SK-N-SH (cell line): ENCODE measurements at regions not wholly inside any gene's neighbourhood (a gene's known extent, or its start where the extent isn't known, plus 50 kb on each side); places are given as distances from the start of the nearest gene placed in this dataset.
A peak's percentile ranks its signal among the peaks of the same experiment; 100 is the strongest.

Source experiments
- CTCF ChIA-PET: fragments of 300-600, 350-600 bp; formaldehyde crosslinking; extraction: SDS; loops from one replicate; lab custom pipeline; 2021; lab: Yijun Ruan, JAX
- POLR2A ChIA-PET: fragments of 350-600 bp; sonication (Branson Sonifier 250); formaldehyde crosslinking; extraction: SDS; loops from one replicate; lab custom pipeline; 2020; ENCODE audit warnings: antibody characterized with exemption, inconsistent platforms; lab: Yijun Ruan, JAX
- DNase-seq: peaks from one replicate; pipeline ENCODE4 v3.0.0; 2012
- H2AFZ ChIP-seq: fragments of 200-600 bp; sonication (generic); 2 replicates; pipeline ENCODE4 v1.8.1; 2016; ENCODE audit warnings: antibody characterized with exemption, mild to moderate bottlenecking, low read depth
- H3F3A ChIP-seq: fragments of 200-600 bp; sonication (generic); replicated peaks from 2 replicates; pipeline ENCODE3; 2016; ENCODE audit warnings: antibody characterized with exemption, mild to moderate bottlenecking; ENCODE audit not compliant: insufficient read depth
- H3K27ac ChIP-seq, 2 experiments: fragments of 200-500 bp in 1 of 2; fragments of 200-600 bp in 1 of 2; sonication (Bioruptor generic) in 1 of 2; sonication (generic), shearing (Covaris generic) in 1 of 2; 2 replicates each; pipeline versions ENCODE4 v1.5.1 to v1.6.1; 2014 to 2016; ENCODE audit warnings: low read depth in 2 of 2, inconsistent platforms in 1 of 2, low read length in 1 of 2, mild to moderate bottlenecking in 1 of 2, mixed read lengths in 1 of 2
- H3K27me3 ChIP-seq: fragments of 200-600 bp; sonication (generic), shearing (Covaris generic); 2 replicates; pipeline ENCODE4 v1.6.1; 2016; ENCODE audit warnings: mixed run types; ENCODE audit not compliant: insufficient read depth
- H3K36me3 ChIP-seq, 2 experiments: fragments of 200-500 bp in 1 of 2; fragments of 200-600 bp in 1 of 2; sonication (Bioruptor generic) in 1 of 2; sonication (generic) in 1 of 2; replicated peaks in 1 of 2; 2 replicates each; pipeline versions ENCODE3 to v1.5.1; 2014 to 2016; ENCODE audit warnings: low read length in 1 of 2, mild to moderate bottlenecking in 1 of 2; ENCODE audit not compliant: insufficient read depth in 2 of 2, control insufficient read depth in 1 of 2
- H3K4me1 ChIP-seq, 2 experiments: fragments of 200-500 bp in 1 of 2; fragments of 200-600 bp in 1 of 2; sonication (Bioruptor generic) in 1 of 2; sonication (generic), shearing (Covaris generic) in 1 of 2; 2 replicates each; pipeline versions ENCODE4 v1.5.1 to v1.6.1; 2014 to 2016; ENCODE audit warnings: low read depth in 1 of 2, low read length in 1 of 2, mixed run types in 1 of 2; ENCODE audit not compliant: insufficient read depth in 2 of 2, control insufficient read depth in 1 of 2
- H3K4me2 ChIP-seq: fragments of 200-600 bp; sonication (generic), shearing (Covaris generic); 2 replicates; pipeline ENCODE4 v1.6.1; 2017; ENCODE audit warnings: mixed run types
- H3K4me3 ChIP-seq, 2 experiments: fragments of 200-500 bp in 1 of 2; fragments of 200-600 bp in 1 of 2; sonication (Bioruptor generic) in 1 of 2; sonication (generic), shearing (Covaris generic) in 1 of 2; 2 replicates each; pipeline versions ENCODE4 v1.5.1 to v1.8.1; 2014 to 2016; ENCODE audit warnings: low read depth in 2 of 2, inconsistent platforms in 1 of 2, low read length in 1 of 2, mild to moderate bottlenecking in 1 of 2, mixed read lengths in 1 of 2, moderate library complexity in 1 of 2
- H3K79me2 ChIP-seq: fragments of 200-600 bp; sonication (generic); 2 replicates; pipeline ENCODE4 v1.8.1; 2017; ENCODE audit warnings: mild to moderate bottlenecking; ENCODE audit not compliant: insufficient read depth
- H3K9ac ChIP-seq: fragments of 200-600 bp; sonication (generic); 2 replicates; pipeline ENCODE4 v1.6.1; 2017; ENCODE audit warnings: mixed run types
- H3K9me2 ChIP-seq: fragments of 200-600 bp; sonication (generic); 2 replicates; pipeline ENCODE4 v1.6.1; 2017; ENCODE audit warnings: mixed run types
- H3K9me3 ChIP-seq: fragments of 200-600 bp; sonication (generic); 2 replicates; pipeline ENCODE4 v1.6.1; 2017; ENCODE audit warnings: mixed run types, mild to moderate bottlenecking, moderate library complexity
- H4K20me1 ChIP-seq: fragments of 200-600 bp; sonication (generic); 2 replicates; pipeline ENCODE4 v1.6.1; 2017; ENCODE audit warnings: mild to moderate bottlenecking, mixed run types; ENCODE audit not compliant: insufficient read depth
- CHD2 ChIP-seq: fragments of 150-350 bp; IDR thresholded peaks from 2 replicates; pipeline ENCODE4 v1.6.1; 2018; ENCODE audit warnings: low read length; ENCODE audit not compliant: partially characterized antibody
- ELF1 ChIP-seq: IDR thresholded peaks from 2 replicates; pipeline ENCODE4 v1.4.0; 2012
- FOXJ3 ChIP-seq: sonication (generic); formaldehyde crosslinking; IDR thresholded peaks from 2 replicates; pipeline ENCODE4 v1.5.1; 2020; ENCODE audit warnings: mild to moderate bottlenecking, missing genetic modification reagents
- GATA2 ChIP-seq: sonication (generic); formaldehyde crosslinking; IDR thresholded peaks from 2 replicates; pipeline ENCODE4 v1.5.0; 2020; ENCODE audit warnings: mild to moderate bottlenecking, missing genetic modification reagents
- JUND ChIP-seq: IDR thresholded peaks from 2 replicates; pipeline ENCODE4 v1.4.0; 2012
- MEF2A ChIP-seq: IDR thresholded peaks from 2 replicates; pipeline ENCODE4 v1.4.0; 2012; ENCODE audit warnings: low read depth, borderline replicate concordance
- NFIC ChIP-seq: IDR thresholded peaks from 2 replicates; pipeline ENCODE4 v1.4.0; 2012; ENCODE audit warnings: borderline replicate concordance
- NRF1 ChIP-seq: IDR thresholded peaks from 2 replicates; pipeline ENCODE4 v1.6.1; 2012; ENCODE audit warnings: low read depth, mild to moderate bottlenecking, low read length
- RAD21 ChIP-seq: IDR thresholded peaks from 2 replicates; pipeline ENCODE4 v1.6.1; 2012; ENCODE audit warnings: mild to moderate bottlenecking, low read length
- RFX5 ChIP-seq: IDR thresholded peaks from 2 replicates; pipeline ENCODE4 v1.6.1; 2012; ENCODE audit warnings: mild to moderate bottlenecking, improper control_type of control experiment, low read length
- RXRA ChIP-seq: IDR thresholded peaks from 2 replicates; pipeline ENCODE4 v1.4.0; 2012; ENCODE audit warnings: low read depth, mild to moderate bottlenecking, borderline replicate concordance
- TAF1 ChIP-seq: IDR thresholded peaks from 2 replicates; pipeline ENCODE4 v1.6.1; 2012; ENCODE audit warnings: low read depth, mild to moderate bottlenecking, low read length, moderate library complexity, borderline replicate concordance
- TCF12 ChIP-seq: IDR thresholded peaks from 2 replicates; pipeline ENCODE4 v1.4.0; 2012
- TEAD4 ChIP-seq: IDR thresholded peaks from 2 replicates; pipeline ENCODE4 v1.4.0; 2012; ENCODE audit warnings: mild to moderate bottlenecking, borderline replicate concordance; ENCODE audit not compliant: insufficient read depth
- YY1 ChIP-seq: IDR thresholded peaks from 2 replicates; pipeline ENCODE4 v1.4.0; 2012; ENCODE audit warnings: low read depth, mild to moderate bottlenecking
- WGBS: methylation state at CpG from one replicate; pipeline ENCODE4 v1.1.6; 2017; ENCODE audit warnings: low lambda C conversion rate; 5-methylcytosine and 5-hydroxymethylcytosine counted together
- TF ChIP-seq, protein P1 (sequence below): fragments of 200-600 bp; sonication (generic); IDR thresholded peaks from 2 replicates; pipeline ENCODE4 v1.6.1; 2017; ENCODE audit warnings: antibody characterized with exemption, mild to moderate bottlenecking, moderate library complexity
- TF ChIP-seq, protein P2 (sequence below): IDR thresholded peaks from 2 replicates; pipeline ENCODE4 v1.4.0; 2012; ENCODE audit warnings: low read depth, borderline replicate concordance
- TF ChIP-seq, protein P3 (sequence below): fragments of 150-350 bp; IDR thresholded peaks from 2 replicates; pipeline ENCODE4 v1.6.1; 2017; ENCODE audit warnings: antibody characterized with exemption, low read length, low read depth, borderline replicate concordance
- TF ChIP-seq, protein P4 (sequence below): IDR thresholded peaks from 2 replicates; pipeline ENCODE4 v1.4.0; 2012; ENCODE audit warnings: low read depth
- TF ChIP-seq, protein P5 (sequence below): fragments of 150-350 bp; IDR thresholded peaks from 2 replicates; pipeline ENCODE4 v1.6.1; 2016; ENCODE audit warnings: mild to moderate bottlenecking, low read depth, low read length

DNA sequence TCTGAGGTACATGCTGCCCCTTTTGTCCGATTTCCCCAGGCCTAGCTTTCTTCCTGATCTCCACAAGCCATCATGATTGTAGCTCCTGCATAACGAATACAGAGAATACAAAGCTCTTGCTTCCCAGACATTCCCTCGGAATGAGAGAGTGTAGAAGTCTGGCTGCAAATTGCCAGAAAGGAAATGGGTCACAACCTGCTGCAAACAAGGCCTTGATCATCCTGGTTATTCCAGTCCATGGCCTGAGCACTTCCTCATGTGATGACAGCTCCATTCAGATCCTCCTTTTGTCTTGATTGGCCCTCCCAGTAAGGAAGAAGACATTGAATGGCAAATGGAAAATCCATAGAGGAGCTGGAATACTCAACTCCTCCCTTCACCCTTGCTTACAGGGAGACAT lies 136.0 kb upstream of the ADRA1B start:
- Histone ChIP-seq H3K4me3 (no peak overlapping the region), H2AFZ (peak overlapping the region; percentile 37; the same call in 1 of the 2 replicates), H3K27ac (peak overlapping the region in 1 of 2 experiments; percentile 73; a peak in 2 of 4 replicates), H3K79me2 (no peaks in the 10 kb centered on the region), H3K4me2 (no peak overlapping the region), H3K36me3 (no peaks in the 10 kb centered on the region), H3K4me1 (peaks cover 0 to 23% of the 10 kb centered on the region in 2 experiments; a peak in 2 of 4 replicates), H3K9me3 (no peaks in the 10 kb centered on the region), H3K9ac (no peak overlapping the region), H3K9me2 (no peaks in the 10 kb centered on the region), H3K27me3 (no peaks in the 10 kb centered on the region), H3F3A (peaks cover 33% of the 10 kb centered on the region), H4K20me1 (no peaks in the 10 kb centered on the region)
- CTCF ChIA-PET: no interaction called here
- DNase-seq: no peak
- 53% methylated on average over 3 of the region's 3 CpGs for WGBS
- TF ChIP-seq CHD2 (no peak), ELF1 (no peak), MEF2A (no peak), RAD21 (no peak), TAF1 (no peak), YY1 (no peak), RFX5 (no peak), FOXJ3 (CRISPR knock-in tag) (no peak), NRF1 (no peak), JUND (no peak), GATA2 (no peak), RXRA (no peak), TCF12 (no peak), TEAD4 (no peak), NFIC (no peak)
- TF ChIP-seq, protein P1, sequence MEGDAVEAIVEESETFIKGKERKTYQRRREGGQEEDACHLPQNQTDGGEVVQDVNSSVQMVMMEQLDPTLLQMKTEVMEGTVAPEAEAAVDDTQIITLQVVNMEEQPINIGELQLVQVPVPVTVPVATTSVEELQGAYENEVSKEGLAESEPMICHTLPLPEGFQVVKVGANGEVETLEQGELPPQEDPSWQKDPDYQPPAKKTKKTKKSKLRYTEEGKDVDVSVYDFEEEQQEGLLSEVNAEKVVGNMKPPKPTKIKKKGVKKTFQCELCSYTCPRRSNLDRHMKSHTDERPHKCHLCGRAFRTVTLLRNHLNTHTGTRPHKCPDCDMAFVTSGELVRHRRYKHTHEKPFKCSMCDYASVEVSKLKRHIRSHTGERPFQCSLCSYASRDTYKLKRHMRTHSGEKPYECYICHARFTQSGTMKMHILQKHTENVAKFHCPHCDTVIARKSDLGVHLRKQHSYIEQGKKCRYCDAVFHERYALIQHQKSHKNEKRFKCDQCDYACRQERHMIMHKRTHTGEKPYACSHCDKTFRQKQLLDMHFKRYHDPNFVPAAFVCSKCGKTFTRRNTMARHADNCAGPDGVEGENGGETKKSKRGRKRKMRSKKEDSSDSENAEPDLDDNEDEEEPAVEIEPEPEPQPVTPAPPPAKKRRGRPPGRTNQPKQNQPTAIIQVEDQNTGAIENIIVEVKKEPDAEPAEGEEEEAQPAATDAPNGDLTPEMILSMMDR: no peak
- TF ChIP-seq, protein P2, sequence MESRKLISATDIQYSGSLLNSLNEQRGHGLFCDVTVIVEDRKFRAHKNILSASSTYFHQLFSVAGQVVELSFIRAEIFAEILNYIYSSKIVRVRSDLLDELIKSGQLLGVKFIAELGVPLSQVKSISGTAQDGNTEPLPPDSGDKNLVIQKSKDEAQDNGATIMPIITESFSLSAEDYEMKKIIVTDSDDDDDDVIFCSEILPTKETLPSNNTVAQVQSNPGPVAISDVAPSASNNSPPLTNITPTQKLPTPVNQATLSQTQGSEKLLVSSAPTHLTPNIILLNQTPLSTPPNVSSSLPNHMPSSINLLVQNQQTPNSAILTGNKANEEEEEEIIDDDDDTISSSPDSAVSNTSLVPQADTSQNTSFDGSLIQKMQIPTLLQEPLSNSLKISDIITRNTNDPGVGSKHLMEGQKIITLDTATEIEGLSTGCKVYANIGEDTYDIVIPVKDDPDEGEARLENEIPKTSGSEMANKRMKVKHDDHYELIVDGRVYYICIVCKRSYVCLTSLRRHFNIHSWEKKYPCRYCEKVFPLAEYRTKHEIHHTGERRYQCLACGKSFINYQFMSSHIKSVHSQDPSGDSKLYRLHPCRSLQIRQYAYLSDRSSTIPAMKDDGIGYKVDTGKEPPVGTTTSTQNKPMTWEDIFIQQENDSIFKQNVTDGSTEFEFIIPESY: no peak
- TF ChIP-seq, protein P3, sequence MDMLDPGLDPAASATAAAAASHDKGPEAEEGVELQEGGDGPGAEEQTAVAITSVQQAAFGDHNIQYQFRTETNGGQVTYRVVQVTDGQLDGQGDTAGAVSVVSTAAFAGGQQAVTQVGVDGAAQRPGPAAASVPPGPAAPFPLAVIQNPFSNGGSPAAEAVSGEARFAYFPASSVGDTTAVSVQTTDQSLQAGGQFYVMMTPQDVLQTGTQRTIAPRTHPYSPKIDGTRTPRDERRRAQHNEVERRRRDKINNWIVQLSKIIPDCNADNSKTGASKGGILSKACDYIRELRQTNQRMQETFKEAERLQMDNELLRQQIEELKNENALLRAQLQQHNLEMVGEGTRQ: no peak
- TF ChIP-seq, protein P4, sequence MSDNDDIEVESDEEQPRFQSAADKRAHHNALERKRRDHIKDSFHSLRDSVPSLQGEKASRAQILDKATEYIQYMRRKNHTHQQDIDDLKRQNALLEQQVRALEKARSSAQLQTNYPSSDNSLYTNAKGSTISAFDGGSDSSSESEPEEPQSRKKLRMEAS: no peak
- TF ChIP-seq, protein P5, sequence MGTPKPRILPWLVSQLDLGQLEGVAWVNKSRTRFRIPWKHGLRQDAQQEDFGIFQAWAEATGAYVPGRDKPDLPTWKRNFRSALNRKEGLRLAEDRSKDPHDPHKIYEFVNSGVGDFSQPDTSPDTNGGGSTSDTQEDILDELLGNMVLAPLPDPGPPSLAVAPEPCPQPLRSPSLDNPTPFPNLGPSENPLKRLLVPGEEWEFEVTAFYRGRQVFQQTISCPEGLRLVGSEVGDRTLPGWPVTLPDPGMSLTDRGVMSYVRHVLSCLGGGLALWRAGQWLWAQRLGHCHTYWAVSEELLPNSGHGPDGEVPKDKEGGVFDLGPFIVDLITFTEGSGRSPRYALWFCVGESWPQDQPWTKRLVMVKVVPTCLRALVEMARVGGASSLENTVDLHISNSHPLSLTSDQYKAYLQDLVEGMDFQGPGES: no peak
- POLR2A ChIA-PET: no interaction called here
